ENCODE measurements at regions not wholly inside any gene's neighbourhood (a gene's known extent, or its start where the extent isn't known, plus 50 kb on each side); places are given as distances from the start of the nearest gene placed in this dataset.

DNA sequence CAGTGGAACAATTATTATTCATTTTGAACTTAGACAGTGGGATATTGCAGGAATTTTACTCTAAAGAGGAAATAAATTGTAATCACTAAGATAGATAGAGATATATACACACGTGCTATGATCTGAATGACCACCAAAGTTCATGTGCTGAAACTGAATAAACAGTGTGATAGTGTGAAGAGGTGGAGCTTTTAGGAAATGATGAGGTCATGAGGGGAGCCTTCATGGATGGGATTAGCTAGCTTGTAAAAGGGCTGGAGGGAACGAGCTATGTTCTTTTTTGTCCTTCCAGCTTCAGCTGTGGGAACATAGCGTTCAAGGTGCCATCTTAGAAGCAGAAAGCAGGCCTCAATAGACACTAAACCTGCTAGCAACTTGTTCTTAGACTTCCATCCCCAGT, 191.5 kb upstream of the LRIG3 start:
- TF ChIP-seq, protein P1, sequence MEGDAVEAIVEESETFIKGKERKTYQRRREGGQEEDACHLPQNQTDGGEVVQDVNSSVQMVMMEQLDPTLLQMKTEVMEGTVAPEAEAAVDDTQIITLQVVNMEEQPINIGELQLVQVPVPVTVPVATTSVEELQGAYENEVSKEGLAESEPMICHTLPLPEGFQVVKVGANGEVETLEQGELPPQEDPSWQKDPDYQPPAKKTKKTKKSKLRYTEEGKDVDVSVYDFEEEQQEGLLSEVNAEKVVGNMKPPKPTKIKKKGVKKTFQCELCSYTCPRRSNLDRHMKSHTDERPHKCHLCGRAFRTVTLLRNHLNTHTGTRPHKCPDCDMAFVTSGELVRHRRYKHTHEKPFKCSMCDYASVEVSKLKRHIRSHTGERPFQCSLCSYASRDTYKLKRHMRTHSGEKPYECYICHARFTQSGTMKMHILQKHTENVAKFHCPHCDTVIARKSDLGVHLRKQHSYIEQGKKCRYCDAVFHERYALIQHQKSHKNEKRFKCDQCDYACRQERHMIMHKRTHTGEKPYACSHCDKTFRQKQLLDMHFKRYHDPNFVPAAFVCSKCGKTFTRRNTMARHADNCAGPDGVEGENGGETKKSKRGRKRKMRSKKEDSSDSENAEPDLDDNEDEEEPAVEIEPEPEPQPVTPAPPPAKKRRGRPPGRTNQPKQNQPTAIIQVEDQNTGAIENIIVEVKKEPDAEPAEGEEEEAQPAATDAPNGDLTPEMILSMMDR (IDR thresholded peaks at IDR 0.05), result no peak
- no peak for TF ChIP-seq EZH2 (IDR thresholded peaks at IDR 0.05; ENCODE audit: borderline replicate concordance, insufficient read depth, low read depth, low read length, poor library complexity, severe bottlenecking)

Data from B cell (primary cell).